IPS DF 4.7 (cell line): ENCODE measurements at regions not wholly inside any gene's neighbourhood (a gene's known extent, or its start where the extent isn't known, plus 50 kb on each side); places are given as distances from the start of the nearest gene placed in this dataset.

Source experiments
- DNase-seq: peaks from one replicate; pipeline ENCODE4 v3.0.0-alpha.2; 2013; ENCODE audit warnings: low spot score; ENCODE audit errors: extremely low read depth

DNA sequence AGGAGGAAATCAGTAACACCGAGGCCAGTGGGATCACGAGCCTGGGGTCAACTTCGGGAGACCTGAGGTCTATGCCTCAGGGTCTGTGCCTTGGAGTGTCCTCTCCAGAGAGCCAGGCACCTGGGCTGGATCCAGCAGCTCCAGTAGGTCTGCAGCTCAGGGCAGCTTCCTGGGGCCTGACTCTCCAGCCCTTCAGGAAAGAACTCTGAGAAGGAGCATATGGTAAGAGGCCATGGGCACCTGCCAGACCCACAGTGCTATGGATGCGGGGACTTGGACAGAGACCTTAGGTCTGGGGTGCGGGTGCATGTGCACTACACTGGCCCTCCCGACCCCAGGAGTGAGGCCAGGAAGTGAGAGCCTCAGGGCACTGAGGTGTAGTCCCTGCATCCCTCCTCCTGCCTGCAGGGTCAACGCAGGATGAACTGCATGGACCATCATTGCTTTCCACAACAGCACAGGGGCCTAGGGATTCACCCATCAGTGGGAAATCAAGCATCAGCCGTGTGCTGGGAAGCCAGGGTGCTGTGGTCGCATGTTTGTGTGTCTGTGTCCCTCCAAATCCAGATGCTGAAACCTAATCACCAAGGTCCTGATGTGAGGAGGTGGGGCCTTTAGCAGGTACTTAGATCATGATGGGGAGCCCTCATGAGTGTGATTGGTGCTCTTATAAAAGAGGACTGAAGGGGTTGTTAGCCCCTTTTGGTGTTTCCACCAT, 210.9 kb upstream of the CST7 start:
- no peak for DNase-seq

- no peak for DNase-seq
Measured at GRCh38 chr20:24738981-24739633, 210.0 kb upstream of the CST7 start.

DNA sequence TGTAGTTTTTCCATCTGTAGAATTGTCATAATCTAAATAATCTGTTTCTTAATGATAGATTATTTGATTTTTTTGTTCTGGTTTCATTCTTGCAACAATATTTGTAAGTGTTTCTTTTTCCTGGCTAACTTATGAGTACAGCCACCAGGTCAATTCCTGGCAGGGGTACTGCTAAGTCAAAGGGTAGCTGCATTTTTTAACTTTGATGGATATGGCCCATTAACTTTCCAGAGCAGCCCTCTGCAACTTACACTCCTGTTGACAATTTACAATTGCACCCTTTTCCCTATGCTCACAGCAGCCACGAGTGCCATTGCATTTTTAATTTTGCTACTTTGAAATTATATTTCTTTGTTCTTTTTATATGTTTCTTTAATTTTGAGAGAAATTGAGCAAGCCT, 209.3 kb upstream of the CST7 start:
- DNase-seq: no peak

- no peak for DNase-seq
Measured at GRCh38 chr20:24741493-24742072, 207.5 kb upstream of the CST7 start.

GRCh38 chr20:24742436-24742835, 206.6 kb upstream of the CST7 start:
- no peak for DNase-seq

DNA sequence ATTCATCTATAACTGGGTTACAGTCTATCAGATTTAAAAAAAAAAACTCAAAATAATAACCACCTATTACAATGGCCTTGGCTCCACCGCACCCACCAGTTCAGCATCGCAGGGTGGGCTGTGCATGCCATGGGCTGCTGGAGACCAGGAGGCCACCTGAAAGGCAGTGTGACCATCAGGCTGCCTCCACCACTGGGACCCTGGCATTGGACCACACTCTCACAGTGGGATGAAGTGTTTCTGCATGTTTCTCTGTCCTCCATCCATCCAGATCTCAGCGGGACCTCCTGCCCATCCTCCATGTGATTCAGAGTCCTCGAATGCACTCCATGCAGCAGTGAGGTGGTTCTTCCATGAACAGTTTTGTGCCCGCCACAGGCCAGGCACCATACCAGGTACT, 206.1 kb upstream of the CST7 start:
- no peak for DNase-seq

DNA sequence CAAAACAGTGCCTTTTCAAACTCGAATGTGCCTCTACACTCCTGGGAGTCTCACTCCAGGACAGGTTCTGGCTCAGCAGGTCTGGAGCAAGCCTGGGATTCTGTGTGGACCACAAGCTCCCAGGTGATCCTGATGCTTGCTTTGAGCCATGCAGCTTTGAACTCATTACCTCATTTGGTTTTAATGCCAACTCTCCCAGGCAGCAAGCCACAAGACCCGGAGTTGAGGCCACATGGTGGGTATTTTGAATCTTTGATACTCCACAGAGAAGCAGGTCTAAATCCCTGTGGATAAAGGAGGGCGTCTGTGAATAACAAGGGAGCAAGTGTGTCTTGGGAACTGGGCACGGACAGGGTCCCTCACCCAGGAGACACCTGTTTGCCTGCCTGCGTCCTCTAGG, 205.4 kb upstream of the CST7 start:
- DNase-seq: no peak

- DNase-seq: no peak
Measured at GRCh38 chr20:24744747-24745146, 204.3 kb upstream of the CST7 start.

GRCh38 chr20:24745206-24745605, 203.9 kb upstream of the CST7 start:
- DNase-seq: no peak

DNA sequence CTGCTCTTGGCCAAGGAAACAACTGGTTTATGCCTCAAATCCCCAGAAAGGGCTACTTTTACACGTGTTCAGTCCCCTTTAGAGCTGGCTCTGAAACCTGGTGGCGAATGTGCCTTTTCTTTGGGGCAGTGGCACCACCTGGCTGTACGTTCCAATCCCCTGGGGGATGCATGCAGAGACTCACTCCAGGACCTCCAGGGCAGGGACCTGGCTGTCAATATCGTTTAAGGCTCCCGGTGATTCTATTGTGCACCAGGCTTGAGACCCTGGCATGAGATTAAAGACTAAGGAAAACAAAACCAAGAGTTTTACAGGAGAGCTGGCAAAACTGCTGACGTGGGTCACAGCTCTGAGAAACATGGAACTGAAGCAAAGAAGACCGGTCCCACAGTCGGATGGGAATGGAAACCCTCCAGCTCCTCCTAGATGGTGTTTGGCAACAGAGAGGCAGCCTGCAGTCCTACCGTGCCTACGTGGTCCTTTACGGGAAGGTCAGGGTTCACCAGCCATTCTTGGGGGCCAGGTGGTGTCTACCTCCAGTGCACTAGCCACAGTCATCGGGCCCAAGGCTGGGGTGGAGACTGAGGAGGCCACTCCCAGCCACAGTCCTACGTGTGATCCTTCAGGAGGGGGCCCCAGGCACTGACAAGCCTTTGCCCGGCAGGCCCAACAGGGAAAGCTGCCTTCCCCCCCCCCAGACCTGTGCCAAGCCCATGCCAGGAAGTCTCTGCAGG, 203.3 kb upstream of the CST7 start:
- no peak for DNase-seq

DNA sequence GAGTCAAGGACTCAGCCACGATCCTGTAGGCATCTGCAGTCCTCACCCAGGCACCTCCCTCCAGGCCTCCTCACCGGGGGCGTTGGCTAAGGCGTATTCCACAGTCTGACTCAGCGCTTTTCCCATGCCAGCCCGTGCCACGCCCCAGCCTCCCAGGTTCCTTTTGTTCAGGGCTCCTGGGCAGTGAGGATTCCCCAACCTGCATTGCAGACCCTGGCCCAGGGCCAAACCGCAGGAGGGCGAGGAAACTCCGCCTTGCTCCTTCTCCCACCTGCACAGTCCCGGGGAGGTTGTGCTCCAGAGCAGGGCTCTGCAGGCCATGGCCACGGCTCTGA, 202.8 kb upstream of the CST7 start:
- no peak for DNase-seq

DNA sequence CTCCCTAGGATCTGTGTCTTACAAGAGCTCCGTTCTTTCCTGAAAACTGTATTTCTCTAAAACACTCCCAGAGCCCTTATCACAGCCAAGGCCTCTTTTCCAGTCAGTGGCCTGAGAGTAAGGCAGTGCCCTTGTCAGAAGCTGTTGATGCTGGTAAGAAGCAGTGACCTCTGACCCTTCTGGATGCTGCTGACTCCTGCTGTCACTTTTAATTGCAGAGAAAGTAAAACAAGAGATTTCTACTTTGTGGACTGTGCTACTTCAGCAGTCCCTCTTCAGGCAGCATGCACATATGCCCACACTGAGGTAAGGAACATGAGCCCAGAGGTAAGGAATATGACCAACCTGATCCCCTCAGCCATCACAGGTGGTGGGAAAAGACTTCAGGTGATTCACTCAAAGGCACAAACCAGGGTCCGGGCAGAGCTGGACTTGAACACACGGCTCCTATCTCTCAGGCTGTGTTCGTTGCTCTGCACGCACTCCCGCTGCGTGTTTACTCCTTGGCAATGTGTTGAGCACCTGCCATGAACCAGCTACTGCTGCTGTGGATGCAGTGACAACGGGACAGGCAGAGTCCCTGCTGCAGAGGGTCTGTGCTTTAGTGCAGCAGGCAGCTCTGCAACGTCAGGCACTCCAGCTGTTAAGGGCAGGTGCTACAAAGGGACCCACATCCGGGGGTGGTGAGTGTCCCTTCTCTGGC, 201.9 kb upstream of the CST7 start:
- DNase-seq: no peak

DNA sequence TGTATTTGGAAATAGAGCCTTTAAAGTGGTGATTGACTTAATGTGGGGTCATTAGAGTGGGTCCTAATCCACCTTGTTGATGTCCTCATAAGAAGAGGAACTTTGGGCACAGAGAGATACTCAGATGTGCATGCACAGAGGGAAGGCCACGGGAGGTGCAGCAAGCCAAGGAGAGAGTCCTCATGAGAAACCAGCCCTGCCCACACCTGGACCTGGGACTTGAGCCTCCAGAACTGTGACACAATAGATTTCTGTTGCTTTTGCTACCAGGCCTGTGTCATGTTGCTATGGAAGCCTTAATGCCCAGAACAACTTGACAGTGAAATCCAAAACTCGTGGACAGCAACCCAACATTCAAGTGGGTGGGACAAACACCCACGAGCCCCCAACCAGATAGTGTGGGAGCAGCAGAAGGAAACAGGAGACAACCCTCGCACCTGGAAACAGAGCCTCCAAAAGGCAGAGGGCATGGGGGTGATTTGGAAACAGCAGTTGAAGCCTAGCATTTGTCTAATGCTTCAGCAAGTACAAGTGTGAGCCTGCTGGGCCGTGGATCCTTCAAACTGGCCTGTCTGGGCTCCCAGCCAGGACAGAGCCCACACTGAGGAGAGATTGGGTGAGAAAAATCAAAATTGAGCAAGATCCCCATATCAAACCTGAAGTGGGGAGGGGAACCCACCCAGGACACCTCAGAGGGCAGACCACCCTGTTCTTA, 201.0 kb upstream of the CST7 start:
- no peak for DNase-seq

DNA sequence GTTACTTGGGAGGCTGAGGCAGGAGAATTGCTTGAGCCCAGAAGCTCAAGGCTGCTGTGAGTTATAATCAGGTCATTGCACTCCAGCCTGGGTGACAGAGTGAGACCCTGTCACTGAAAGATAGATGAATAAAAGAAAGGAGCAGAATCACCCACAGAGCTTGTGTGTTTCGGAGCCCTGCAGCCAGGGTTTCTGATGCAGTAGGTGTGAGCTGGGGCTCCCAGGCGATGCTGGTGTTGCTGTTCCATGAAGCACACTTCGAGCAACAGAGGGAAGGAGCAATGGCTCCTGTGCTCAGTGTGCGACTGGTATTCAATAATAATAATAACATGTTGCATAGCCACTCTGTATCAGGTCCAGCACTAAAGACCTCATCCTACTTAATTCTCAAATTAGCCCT, 197.5 kb upstream of the CST7 start:
- DNase-seq: no peak

DNA sequence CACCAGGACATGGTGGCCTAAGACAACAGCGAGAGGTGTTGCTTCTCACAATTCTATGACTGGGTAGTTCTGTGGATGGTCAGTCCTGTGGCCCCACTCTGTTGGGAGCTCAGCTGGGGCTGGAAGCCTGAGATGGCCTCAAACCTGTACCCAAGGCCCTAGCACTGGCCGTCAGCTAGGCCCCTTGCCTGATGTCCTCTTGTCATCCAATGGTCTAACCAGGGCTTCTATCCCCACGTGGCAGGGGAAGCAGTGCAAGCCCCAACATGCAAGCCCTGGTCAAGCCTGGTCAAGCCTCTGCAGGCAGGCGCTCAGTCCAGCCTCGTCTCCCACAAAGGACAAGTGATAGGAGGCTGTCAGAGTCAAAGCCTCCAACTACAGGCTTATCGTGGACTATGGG, 196.5 kb upstream of the CST7 start:
- DNase-seq: no peak

GRCh38 chr20:24753130-24753529, 195.9 kb upstream of the CST7 start:
- DNase-seq: no peak

DNA sequence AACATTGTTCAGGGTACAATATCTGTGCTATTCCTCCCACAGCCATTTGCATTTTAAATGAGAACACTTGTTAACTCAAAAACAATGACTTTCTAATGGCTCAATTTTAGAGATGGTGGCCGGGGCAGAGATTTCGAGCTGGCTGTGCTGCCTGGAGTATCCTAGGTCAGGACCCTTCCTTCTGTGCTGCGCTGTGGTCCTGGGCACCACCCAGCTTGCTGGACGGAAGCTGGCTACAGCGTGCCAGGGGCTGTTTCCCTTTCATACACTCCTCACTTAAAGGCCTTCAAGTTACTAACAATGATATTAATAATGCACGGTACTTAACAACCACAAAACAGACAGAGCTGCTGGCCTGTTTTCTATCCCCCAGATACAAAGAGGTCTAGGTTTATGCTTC, 194.4 kb upstream of the CST7 start:
- DNase-seq: no peak

DNA sequence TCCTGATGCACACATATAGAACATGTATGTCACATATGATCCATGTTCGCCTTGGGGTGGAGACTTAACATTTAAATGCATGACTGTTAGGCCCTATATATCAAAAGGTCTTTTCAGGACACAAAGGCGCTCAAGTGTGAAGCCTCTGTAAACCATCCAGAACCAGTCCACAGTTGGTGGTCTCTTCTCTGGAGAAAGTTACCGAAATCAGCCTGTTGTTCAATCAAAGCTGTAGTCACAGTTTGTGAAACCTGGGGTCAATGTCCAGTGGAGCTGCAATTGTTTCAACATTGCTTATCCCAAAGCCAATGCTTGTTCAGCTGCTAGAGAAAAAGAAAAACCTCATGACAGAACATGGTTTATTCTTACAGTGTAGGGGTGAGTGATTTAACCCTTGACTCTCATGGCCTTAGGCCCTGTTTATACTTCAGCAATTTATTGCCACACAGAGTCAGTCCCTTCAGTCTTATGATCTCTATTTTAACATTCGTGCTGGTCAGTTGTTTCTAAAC, 193.6 kb upstream of the CST7 start:
- DNase-seq: no peak

DNA sequence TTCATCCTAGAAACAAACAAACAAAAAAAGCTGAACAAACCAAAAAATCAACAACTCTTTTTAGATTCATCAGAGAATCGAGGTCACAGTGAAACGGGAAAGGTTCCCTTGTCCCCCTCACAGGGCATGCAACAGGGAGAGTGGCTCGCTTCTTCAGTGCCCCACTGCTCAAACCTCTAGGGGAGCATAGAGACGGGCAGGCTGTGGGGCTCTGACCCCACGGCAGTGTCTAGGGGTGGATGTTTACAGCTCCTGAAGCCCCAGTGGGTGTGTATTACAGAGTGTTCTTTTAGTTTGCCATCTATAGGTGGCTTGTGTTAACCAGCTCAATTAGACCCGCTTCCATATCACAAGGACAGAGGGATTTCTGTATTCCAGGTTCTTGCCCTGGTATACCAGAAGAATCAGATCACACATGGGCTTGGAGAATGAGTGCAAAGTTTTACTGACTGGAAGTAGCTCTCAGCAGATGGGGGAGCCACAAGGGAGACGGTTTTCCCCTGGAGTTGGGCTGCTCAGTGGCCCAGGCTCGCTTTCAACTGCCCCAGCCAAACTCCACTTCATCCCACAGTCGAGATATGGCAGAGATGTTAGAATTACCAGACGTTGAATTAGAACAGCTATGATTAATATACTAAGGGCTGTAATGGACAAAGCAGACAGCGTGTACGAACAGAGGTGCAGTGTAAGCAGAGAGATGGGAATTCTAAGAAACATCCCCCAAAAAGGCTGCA, 192.6 kb upstream of the CST7 start:
- no peak for DNase-seq
